ENCODE measurements at regions not wholly inside any gene's neighbourhood (a gene's known extent, or its start where the extent isn't known, plus 50 kb on each side); places are given as distances from the start of the nearest gene placed in this dataset.

DNA sequence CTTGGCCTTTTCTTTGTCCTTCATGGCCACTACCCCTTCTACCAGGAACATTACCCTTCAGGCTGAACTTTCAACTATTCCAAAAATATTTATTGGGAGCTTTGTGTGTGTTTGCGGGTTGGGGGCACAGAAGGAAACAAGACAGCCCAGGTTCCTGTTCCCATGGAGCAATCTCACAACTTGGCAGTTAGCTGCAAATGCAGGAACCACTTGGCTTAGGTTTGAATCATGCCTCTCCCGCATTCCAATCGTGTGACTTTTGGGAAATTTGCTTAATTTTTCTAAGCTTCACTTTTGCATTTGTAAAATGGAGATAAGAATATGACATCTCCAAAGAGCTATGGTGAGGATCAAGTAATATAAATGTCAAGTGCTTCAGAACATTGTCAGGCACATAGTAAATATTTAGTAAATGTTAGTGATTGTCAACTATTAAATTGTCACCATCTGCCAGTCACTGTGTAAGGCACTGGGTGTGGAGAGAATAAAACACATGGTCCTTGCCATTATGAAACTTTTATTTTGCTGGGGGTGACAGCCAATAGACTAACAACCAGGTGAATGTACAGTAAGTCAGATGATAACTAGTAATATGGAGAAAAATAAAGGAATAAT, 277.1 kb downstream of the SNX13 start:
- TF ChIP-seq, protein P1, sequence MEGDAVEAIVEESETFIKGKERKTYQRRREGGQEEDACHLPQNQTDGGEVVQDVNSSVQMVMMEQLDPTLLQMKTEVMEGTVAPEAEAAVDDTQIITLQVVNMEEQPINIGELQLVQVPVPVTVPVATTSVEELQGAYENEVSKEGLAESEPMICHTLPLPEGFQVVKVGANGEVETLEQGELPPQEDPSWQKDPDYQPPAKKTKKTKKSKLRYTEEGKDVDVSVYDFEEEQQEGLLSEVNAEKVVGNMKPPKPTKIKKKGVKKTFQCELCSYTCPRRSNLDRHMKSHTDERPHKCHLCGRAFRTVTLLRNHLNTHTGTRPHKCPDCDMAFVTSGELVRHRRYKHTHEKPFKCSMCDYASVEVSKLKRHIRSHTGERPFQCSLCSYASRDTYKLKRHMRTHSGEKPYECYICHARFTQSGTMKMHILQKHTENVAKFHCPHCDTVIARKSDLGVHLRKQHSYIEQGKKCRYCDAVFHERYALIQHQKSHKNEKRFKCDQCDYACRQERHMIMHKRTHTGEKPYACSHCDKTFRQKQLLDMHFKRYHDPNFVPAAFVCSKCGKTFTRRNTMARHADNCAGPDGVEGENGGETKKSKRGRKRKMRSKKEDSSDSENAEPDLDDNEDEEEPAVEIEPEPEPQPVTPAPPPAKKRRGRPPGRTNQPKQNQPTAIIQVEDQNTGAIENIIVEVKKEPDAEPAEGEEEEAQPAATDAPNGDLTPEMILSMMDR (IDR thresholded peaks at IDR 0.05): no peak
- no peak for TF ChIP-seq POLR2A (IDR thresholded peaks at IDR 0.05)

Data from right lobe of liver (tissue), 4 donors.